ENCODE measurements at regions not wholly inside any gene's neighbourhood (a gene's known extent, or its start where the extent isn't known, plus 50 kb on each side); places are given as distances from the start of the nearest gene placed in this dataset.

- TF ChIP-seq POLR2A (IDR thresholded peaks at IDR 0.05; ENCODE audit: low read length) (no peak), GATA1 (IDR thresholded peaks at IDR 0.05; ENCODE audit: low read depth, low read length) (no peak)
These were observed 142.3 kb downstream of the IRX5 start for GRCh38 chr16:55072976-55073375.

Data from erythroblast (primary cell).